Muscle of leg (tissue), 3 donors: ENCODE measurements at regions not wholly inside any gene's neighbourhood (a gene's known extent, or its start where the extent isn't known, plus 50 kb on each side); places are given as distances from the start of the nearest gene placed in this dataset.
"Not testable (repeated sequence)": the region's sequence is repeated elsewhere in the genome, so short reads cannot be mapped to it uniquely, and the experiment has no call there.

Experiments used
- DNase-seq: peaks from one replicate; pipeline ENCODE4 v3.0.0; 2013
- H3K27ac ChIP-seq: one replicate; pipeline ENCODE4 v1.5.1; 2013; ENCODE audit warnings: mild to moderate bottlenecking, low read length, control low read depth
- H3K27me3 ChIP-seq: one replicate; pipeline ENCODE4 v1.6.1; 2013; ENCODE audit warnings: low read length; ENCODE audit not compliant: control insufficient read depth, insufficient read depth
- H3K36me3 ChIP-seq: one replicate; pipeline ENCODE4 v1.6.1; 2013; ENCODE audit warnings: low read length; ENCODE audit not compliant: control insufficient read depth, insufficient read depth
- H3K4me1 ChIP-seq: one replicate; pipeline ENCODE4 v1.6.1; 2013; ENCODE audit warnings: low read length; ENCODE audit not compliant: control insufficient read depth, insufficient read depth
- H3K4me3 ChIP-seq: one replicate; pipeline ENCODE4 v1.5.1; 2013; ENCODE audit warnings: low read length, control low read depth
- H3K9me3 ChIP-seq: replicated peaks from 2 replicates; pipeline ENCODE4 v1.6.1; 2013; ENCODE audit warnings: low read depth, low read length; ENCODE audit not compliant: control insufficient read depth
- WGBS: methylation state at CpG from one replicate; pipeline ENCODE4 v1.1.5; 2013; ENCODE audit warnings: missing lambda C conversion rate; ENCODE audit not compliant: insufficient coverage; 5-methylcytosine and 5-hydroxymethylcytosine counted together

DNA sequence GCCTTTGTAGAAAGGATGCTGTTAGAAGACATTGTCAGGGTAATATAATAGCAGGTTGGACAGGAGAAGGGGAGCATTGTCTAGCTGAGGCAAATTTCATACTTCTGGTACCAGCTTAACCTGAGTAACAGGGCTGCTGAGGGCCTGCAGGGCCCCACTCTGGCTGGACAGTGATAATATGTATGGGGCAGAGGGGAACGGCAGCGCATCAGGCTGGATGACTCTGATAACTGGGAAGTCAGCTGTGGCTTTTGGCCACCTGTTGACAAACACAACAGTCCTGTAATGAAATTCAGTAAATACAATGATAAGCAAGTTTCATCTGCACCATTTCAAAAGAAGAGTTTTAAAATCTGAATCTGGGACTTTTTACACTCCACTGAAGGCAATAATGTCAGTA, 259.9 kb upstream of the CNR1 start:
- DNase-seq: no peak
- H3K4me3 ChIP-seq: no peak overlapping the region
- H3K9me3 ChIP-seq: no peaks in the 10 kb centered on the region
- WGBS: no CpG with 5 or more reads among the region's 2 CpGs
- no peaks in the 10 kb centered on the region for H3K36me3 ChIP-seq
- H3K27ac ChIP-seq: no peak overlapping the region
- H3K4me1 ChIP-seq: no peaks in the 10 kb centered on the region
- no peaks in the 10 kb centered on the region for H3K27me3 ChIP-seq

DNA sequence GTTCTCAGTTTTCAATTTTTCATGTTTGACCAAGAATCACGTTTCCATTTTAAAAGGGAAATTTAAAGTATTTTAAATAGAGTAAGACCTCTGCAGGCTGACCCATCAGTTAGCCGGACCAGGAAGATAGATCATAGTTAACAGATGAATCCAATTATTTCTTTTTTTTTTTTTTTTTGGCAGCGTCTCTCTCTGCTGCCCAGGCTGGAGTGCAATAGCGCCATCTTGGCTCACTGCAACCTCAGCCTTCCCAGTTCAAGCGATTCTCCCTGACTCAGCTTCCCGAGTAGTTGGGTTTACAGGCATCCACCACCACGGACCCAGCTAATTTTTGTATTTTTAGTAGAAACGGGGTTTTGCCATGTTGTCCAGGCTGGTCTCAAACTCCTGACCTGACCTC, 256.7 kb upstream of the CNR1 start:
- no peaks in the 10 kb centered on the region for H3K27me3 ChIP-seq
- no peaks in the 10 kb centered on the region for H3K9me3 ChIP-seq
- H3K27ac ChIP-seq: no peak overlapping the region
- DNase-seq: no peak
- no peaks in the 10 kb centered on the region for H3K4me1 ChIP-seq
- no peak overlapping the region for H3K4me3 ChIP-seq
- H3K36me3 ChIP-seq: no peaks in the 10 kb centered on the region
- 80% methylated on average over 1 of the region's 8 CpGs for WGBS

DNA sequence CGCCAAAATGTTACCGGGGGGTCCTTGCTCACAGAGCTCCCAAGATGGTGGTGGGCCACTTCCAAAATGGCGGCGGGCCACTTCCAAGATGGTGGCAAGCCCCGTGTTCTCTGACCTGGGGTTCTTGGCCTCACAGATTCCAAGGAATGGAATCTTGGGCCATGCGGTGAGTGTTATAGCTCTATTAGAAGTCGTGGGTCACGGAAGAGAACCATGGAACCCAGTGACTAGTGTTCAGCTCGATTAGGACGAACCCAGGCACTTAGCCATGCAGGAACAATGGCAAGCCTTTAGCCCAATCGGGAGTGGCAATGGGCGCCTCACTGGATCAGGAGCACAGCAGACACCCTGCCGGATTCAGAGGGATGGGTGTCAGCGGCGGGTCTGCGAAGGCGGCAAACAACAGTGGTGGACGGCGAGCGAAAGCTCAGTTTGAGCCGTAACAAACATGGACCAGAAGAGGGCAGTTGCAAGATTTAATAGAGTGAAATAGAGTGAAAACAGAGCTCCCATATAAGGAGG, 254.9 kb upstream of the CNR1 start:
- not testable (repeated sequence) for H3K4me3 ChIP-seq, H3K27ac ChIP-seq, H3K36me3 ChIP-seq, H3K9me3 ChIP-seq, H3K27me3 ChIP-seq, H3K4me1 ChIP-seq, DNase-seq
- WGBS: 98% methylated on average over 8 of the region's 21 CpGs

DNA sequence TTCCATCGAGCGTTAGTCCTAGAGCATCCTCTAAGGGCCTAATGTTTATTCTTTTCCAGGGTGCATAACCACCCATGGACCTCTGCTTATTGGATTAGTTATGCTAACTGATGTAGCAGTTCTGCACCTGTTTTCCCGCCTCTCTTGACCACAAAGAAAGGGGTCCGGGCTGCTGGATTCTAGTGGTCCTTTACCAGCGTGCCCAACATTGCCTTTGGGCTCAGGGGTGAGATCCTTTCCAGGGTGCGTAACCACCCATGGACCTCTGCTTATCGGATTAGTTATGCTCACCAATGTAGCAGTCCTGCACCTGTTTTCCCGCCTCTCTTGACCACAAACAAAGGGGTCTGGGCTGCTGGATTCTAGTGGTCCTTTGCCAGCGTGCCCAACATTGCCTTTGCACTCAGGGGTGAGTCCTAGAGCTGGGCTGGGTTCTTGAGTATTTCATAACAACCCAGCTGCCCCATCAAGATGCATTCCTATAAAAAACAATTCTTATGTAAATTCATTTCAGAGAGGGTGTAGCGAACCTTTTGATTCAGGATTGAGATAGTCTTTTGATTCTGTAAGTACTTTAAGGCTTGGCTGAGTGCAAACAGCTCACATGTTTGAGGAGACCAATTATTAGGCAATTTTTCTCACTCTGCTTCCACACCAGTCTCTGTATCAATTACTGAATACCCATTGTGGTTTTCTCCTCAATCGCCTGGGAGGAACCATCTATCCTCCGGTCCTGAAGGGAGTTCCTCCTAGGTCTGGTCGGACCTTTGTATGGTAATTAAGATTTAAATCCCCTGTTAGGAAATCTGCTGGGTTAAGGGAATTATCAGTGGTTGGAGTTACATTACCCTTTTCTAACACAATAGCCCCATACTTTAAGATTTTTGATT, 253.0 kb upstream of the CNR1 start:
- H3K4me1 ChIP-seq, H3K4me3 ChIP-seq, H3K9me3 ChIP-seq, DNase-seq, H3K27ac ChIP-seq, H3K27me3 ChIP-seq, H3K36me3 ChIP-seq: not testable (repeated sequence)
- WGBS: 97% methylated on average over 6 of the region's 13 CpGs

DNA sequence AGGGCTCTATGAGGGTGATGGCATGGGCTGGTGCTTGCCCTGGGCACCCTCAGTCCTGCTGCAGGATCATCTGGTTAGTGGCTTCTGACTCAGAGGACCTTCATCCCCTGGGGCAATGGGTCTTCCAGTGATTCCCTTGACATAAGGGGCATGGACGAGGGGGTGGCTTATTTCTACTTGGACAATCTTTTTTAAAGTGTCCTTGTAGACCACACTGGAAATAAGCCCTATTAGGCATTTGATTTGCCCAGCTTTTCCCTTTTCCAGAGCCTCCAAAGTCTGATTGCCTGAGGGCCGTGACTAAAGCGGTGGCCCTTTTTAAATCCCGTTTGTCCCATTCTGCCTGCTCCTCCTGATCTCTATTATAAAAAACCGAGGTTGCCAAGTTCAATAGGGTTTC, 251.2 kb upstream of the CNR1 start:
- not testable (repeated sequence) for H3K36me3 ChIP-seq, H3K9me3 ChIP-seq, H3K27ac ChIP-seq, H3K4me3 ChIP-seq, DNase-seq, H3K27me3 ChIP-seq, H3K4me1 ChIP-seq
- WGBS: no CpG with 5 or more reads among the region's 5 CpGs

DNA sequence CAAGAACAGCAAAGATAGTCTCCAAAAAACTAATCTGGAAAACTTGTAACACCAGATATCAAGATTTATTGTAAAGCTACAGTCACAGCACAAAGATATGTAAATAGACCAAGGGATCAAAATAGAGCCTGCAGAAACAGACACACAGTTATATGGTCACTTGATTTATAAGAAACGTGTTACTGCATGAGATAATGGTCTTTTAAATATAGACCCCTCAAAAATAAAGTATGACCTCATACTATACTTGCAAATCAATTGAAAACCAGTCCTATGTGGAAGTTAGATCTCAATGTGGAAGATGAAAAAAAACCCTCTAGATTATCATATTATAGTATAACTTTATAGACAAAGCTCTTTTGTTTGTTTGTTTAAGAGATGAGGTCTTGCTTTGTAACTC, 247.3 kb upstream of the CNR1 start:
- Histone ChIP-seq H3K36me3 (no peaks in the 10 kb centered on the region), H3K4me1 (no peaks in the 10 kb centered on the region), H3K27me3 (no peaks in the 10 kb centered on the region), H3K9me3 (no peaks in the 10 kb centered on the region), H3K27ac (no peak overlapping the region), H3K4me3 (no peak overlapping the region)
- no peak for DNase-seq
- WGBS: no CpG with 5 or more reads among the region's 1 CpG

DNA sequence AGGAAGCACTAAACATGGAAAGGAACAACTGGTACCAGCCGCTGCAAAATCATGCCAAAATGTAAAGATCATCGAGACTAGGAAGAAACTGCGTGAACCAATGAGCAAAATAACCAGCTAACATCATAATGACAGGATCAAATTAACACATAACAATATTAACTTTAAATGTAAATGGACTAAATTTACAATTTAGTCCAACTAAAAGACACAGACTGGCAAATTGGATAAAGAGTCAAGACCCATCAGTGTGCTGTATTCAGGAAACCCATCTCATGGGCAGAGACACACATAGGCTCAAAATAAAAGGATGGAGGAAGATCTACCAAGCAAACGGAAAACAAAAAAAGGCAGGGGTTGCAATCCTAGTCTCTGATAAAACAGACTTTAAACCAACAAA, 242.2 kb upstream of the CNR1 start:
- H3K27me3 ChIP-seq, DNase-seq, H3K27ac ChIP-seq, H3K4me3 ChIP-seq, H3K9me3 ChIP-seq, H3K4me1 ChIP-seq, H3K36me3 ChIP-seq: not testable (repeated sequence)
- WGBS: no CpG with 5 or more reads among the region's 4 CpGs

DNA sequence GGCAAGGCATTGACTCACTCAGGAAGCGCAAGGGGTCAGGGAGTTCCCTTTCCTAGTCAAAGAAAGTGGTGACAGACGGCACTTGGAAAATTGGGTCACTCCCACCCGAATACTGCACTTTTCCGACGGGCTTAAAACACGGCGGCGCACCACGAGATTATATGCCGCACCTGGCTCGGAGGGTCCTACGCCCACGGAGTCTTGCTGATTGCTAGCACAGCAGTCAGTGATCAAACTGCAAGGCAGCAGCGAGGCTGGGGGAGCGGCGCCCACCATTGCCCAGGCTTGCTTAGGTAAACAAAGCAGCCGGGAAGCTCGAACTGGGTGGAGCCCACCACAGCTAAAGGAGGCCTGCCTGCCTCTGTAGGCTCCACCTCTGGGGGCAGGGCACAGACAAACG, 240.5 kb upstream of the CNR1 start:
- H3K27me3 ChIP-seq, H3K4me1 ChIP-seq, H3K9me3 ChIP-seq, H3K27ac ChIP-seq, DNase-seq, H3K4me3 ChIP-seq, H3K36me3 ChIP-seq: not testable (repeated sequence)
- WGBS: 81% methylated on average over 19 of the region's 19 CpGs

DNA sequence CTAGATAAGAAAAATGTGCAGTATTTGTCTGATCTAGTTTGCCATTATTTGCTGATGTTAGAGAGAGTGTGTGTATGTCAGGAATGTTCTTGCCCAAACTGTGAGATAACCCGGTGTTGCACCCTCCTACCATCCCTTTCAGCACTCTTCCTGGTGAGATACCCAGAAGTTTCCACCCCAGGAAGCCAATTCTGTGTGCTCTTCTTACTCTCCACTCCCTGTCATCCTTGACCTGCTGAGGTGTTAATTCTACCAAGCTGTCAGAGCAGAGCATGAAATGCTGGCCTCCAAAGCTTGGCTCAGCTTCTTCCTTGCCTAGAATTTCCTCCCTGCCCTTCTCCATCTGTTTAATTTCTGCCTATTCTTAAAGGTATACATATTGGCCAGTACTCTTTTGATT, 237.3 kb upstream of the CNR1 start:
- Histone ChIP-seq H3K36me3 (no peaks in the 10 kb centered on the region), H3K9me3 (no peaks in the 10 kb centered on the region), H3K4me3 (no peak overlapping the region), H3K4me1 (no peaks in the 10 kb centered on the region), H3K27ac (no peak overlapping the region), H3K27me3 (no peaks in the 10 kb centered on the region)
- 100% methylated on average over 1 of the region's 1 CpG for WGBS
- no peak for DNase-seq

DNA sequence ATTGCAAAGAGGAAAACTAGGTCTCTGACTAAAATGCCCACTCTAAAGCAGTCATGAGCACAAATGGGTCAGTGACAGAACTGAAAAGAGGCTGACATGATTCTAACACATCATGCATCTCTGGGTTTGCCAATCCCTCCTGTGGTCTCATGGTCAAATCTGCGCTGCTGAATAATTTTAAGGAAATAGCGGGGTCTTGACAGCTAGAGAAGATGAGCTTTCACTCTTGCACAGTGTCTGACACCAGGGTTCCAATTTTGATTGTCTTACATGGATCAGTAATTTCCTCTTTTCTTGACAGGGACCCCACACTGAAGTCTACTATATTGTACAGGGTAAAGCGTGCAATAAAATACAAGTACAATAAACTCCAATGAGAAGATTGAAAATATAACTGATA, 236.8 kb upstream of the CNR1 start:
- H3K9me3 ChIP-seq: no peaks in the 10 kb centered on the region
- 94% methylated on average over 2 of the region's 3 CpGs for WGBS

DNA sequence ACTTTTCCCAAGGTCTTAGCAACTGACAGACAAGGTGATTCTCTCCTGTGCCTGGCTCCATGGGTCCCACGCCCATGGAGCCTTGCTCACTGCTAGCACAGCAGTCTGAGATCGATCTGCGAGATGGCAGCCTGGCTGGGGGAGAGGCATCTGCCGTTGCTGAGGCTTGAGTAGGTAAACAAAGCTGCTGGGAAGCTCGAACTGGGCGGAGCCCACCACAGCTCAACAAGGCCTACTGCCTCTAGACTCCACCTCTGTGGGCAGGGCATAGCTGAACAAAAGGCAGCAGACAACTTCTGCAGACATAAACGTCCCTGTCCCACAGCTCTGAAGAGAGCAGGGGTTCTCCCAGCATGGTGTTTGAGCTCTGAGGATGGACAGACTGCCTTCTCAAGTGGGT, 224.9 kb upstream of the CNR1 start:
- 63% methylated on average over 4 of the region's 7 CpGs for WGBS
- H3K9me3 ChIP-seq, H3K4me1 ChIP-seq, H3K36me3 ChIP-seq, H3K27ac ChIP-seq, H3K27me3 ChIP-seq, H3K4me3 ChIP-seq, DNase-seq: not testable (repeated sequence)

More for the DNA sequence above, 236.8 kb upstream of the CNR1 start:
- Histone ChIP-seq H3K27ac (no peak overlapping the region), H3K4me1 (no peaks in the 10 kb centered on the region), H3K4me3 (no peak overlapping the region), H3K36me3 (no peaks in the 10 kb centered on the region), H3K27me3 (no peaks in the 10 kb centered on the region)
- DNase-seq: no peak
